Thyroid gland (tissue), 4 donors: ENCODE measurements at regions not wholly inside any gene's neighbourhood (a gene's known extent, or its start where the extent isn't known, plus 50 kb on each side); places are given as distances from the start of the nearest gene placed in this dataset.

Source experiments
- DNase-seq, 2 donors: peaks; one replicate each; pipeline ENCODE4 v3.0.0-alpha.2; 2019
- H3K27ac ChIP-seq, 3 donors: fragments of 200-600 bp; sonication (generic); 1 replicate in 2 of 3; 2 replicates in 1 of 3; pipeline ENCODE4 v1.5.1; 2016 to 2019; ENCODE audit warnings: mild to moderate bottlenecking in 1 of 3, moderate library complexity in 1 of 3
- H3K27me3 ChIP-seq: fragments of 200-600 bp; sonication (generic); one replicate; pipeline ENCODE4 v1.5.1; 2019
- H3K36me3 ChIP-seq, 2 donors: fragments of 200-600 bp; sonication (generic); one replicate each; pipeline ENCODE4 v1.5.1; 2016 to 2019
- H3K4me1 ChIP-seq, 2 donors: fragments of 200-600 bp; sonication (generic); one replicate each; pipeline ENCODE4 v1.5.1; 2017 to 2019
- H3K4me3 ChIP-seq, 3 donors: fragments of 200-600 bp; sonication (generic); replicated peaks in 1 of 3; 1 replicate in 2 of 3; 2 replicates in 1 of 3; pipeline ENCODE4 v1.5.1; 2016; ENCODE audit warnings: mild to moderate bottlenecking in 1 of 3
- H3K9me3 ChIP-seq: fragments of 200-600 bp; sonication (generic); one replicate; pipeline ENCODE4 v1.5.1; 2017
- CTCF ChIP-seq, 6 experiments: fragments of 200-600 bp in 3 of 6; fragments of 450-650 bp in 3 of 6; sonication (generic) in 3 of 6; IDR thresholded peaks; one replicate each; pipeline ENCODE4 v1.5.1; 2016 to 2019; ENCODE audit warnings: antibody characterized with exemption in 6 of 6, mild to moderate bottlenecking in 2 of 6, inconsistent platforms in 1 of 6, moderate library complexity in 1 of 6
- POLR2A ChIP-seq, 2 donors: fragments of 450-650 bp; IDR thresholded peaks; one replicate each; pipeline ENCODE4 v1.6.1; 2017; ENCODE audit warnings: antibody characterized with exemption in 2 of 2, mild to moderate bottlenecking in 2 of 2, moderate library complexity in 1 of 2
- WGBS, 2 donors: methylation state at CpG; one replicate each; pipeline ENCODE4 v1.1.5; 2017; 5-methylcytosine and 5-hydroxymethylcytosine counted together
- intact Hi-C: fragments of 100-400 bp; cut with DNase I; formaldehyde crosslinking; loops from one replicate; pipeline ENCODE4 v1.15.1; 2023

- WGBS, 2 donors, result 70 to 73% methylated on average over 10 of the region's 10 CpGs
- no peak for TF ChIP-seq POLR2A (IDR thresholded peaks at IDR 0.05)
- TF ChIP-seq CTCF (IDR thresholded peaks at IDR 0.05), result no peak
- Histone ChIP-seq H3K27me3 (no peaks in the 10 kb centered on the region), H3K36me3 (no peaks in the 10 kb centered on the region), H3K9me3 (no peaks in the 10 kb centered on the region), H3K4me3 (no peak overlapping the region), H3K27ac (no peak overlapping the region), H3K4me1 (no peaks in the 10 kb centered on the region)
- no peak for DNase-seq
- intact Hi-C loops, result no loop called here
Measured at GRCh38 chr5:63154476-63155309, 576.1 kb downstream of the LRRC70 start.

GRCh38 chr5:63152871-63153270 lies 574.3 kb downstream of the LRRC70 start:
- no peak overlapping the region for H3K27ac ChIP-seq
- TF ChIP-seq POLR2A (IDR thresholded peaks at IDR 0.05), result no peak
- no peaks in the 10 kb centered on the region for H3K9me3 ChIP-seq
- WGBS, 2 donors, result 53 to 73% methylated on average over 1 of the region's 1 CpG
- no peaks in the 10 kb centered on the region for H3K4me1 ChIP-seq
- no peak for DNase-seq
- intact Hi-C loops, result no loop called here
- no peaks in the 10 kb centered on the region for H3K27me3 ChIP-seq
- no peaks in the 10 kb centered on the region for H3K36me3 ChIP-seq
- no peak overlapping the region for H3K4me3 ChIP-seq

GRCh38 chr5:63145167-63145566 lies 566.5 kb downstream of the LRRC70 start:
- Histone ChIP-seq H3K36me3 (no peaks in the 10 kb centered on the region), H3K9me3 (no peaks in the 10 kb centered on the region), H3K4me1 (no peaks in the 10 kb centered on the region), H3K27me3 (no peaks in the 10 kb centered on the region), H3K27ac (no peak overlapping the region), H3K4me3 (no peak overlapping the region)
- TF ChIP-seq CTCF (IDR thresholded peaks at IDR 0.05) (no peak), POLR2A (IDR thresholded peaks at IDR 0.05) (no peak)
- 85 to 88% methylated on average over 2 of the region's 2 CpGs for WGBS, 2 donors
- no peak for DNase-seq
- intact Hi-C loops, result no loop called here

GRCh38 chr5:63141591-63141990 lies 563.0 kb downstream of the LRRC70 start:
- no peak for DNase-seq
- no peak for TF ChIP-seq POLR2A (IDR thresholded peaks at IDR 0.05)
- no peak for TF ChIP-seq CTCF (IDR thresholded peaks at IDR 0.05)
- no peak overlapping the region for H3K4me3 ChIP-seq
- intact Hi-C loops, result no loop called here
- H3K36me3 ChIP-seq, result no peaks in the 10 kb centered on the region
- H3K27me3 ChIP-seq, result no peaks in the 10 kb centered on the region
- H3K4me1 ChIP-seq, result no peaks in the 10 kb centered on the region
- H3K27ac ChIP-seq, result no peak overlapping the region
- H3K9me3 ChIP-seq, result no peaks in the 10 kb centered on the region

- Histone ChIP-seq H3K9me3 (no peaks in the 10 kb centered on the region), H3K27ac (no peak overlapping the region), H3K36me3 (no peaks in the 10 kb centered on the region), H3K4me1 (no peaks in the 10 kb centered on the region), H3K4me3 (no peak overlapping the region), H3K27me3 (no peaks in the 10 kb centered on the region)
- no peak for DNase-seq
- WGBS, 2 donors, result 81 to 91% methylated on average over 4 of the region's 4 CpGs
- TF ChIP-seq CTCF (IDR thresholded peaks at IDR 0.05), result no peak
- TF ChIP-seq POLR2A (IDR thresholded peaks at IDR 0.05), result no peak
- intact Hi-C loops, result no loop called here
Measured at GRCh38 chr5:63135291-63135690, 556.7 kb downstream of the LRRC70 start.
